ENCODE measurements at regions not wholly inside any gene's neighbourhood (a gene's known extent, or its start where the extent isn't known, plus 50 kb on each side); places are given as distances from the start of the nearest gene placed in this dataset.

- DNase-seq (ENCODE audit: low spot score), result no peak
These were observed 161.7 kb upstream of the FN1 start for GRCh38 chr2:215597577-215597976.

DNA sequence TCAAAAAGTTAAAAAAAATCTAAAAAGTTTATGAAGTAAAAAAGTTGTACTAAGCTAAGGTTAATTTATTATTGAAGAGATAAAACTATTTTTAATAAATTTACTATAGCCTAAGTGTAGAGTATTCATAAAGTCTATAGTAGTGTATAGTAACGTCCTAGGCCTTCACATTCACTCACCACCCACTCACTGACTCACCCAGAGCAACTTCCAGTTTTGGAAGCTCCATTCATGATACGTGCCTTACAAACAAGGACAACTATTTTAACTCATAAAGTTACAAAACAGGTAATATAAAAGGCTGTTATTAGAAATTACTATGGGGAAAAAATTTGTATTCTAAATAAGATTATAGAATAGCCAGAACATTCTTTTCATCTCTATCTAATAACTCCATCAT is 158.9 kb upstream of the FN1 start:
- DNase-seq (ENCODE audit: low spot score), result no peak

DNA sequence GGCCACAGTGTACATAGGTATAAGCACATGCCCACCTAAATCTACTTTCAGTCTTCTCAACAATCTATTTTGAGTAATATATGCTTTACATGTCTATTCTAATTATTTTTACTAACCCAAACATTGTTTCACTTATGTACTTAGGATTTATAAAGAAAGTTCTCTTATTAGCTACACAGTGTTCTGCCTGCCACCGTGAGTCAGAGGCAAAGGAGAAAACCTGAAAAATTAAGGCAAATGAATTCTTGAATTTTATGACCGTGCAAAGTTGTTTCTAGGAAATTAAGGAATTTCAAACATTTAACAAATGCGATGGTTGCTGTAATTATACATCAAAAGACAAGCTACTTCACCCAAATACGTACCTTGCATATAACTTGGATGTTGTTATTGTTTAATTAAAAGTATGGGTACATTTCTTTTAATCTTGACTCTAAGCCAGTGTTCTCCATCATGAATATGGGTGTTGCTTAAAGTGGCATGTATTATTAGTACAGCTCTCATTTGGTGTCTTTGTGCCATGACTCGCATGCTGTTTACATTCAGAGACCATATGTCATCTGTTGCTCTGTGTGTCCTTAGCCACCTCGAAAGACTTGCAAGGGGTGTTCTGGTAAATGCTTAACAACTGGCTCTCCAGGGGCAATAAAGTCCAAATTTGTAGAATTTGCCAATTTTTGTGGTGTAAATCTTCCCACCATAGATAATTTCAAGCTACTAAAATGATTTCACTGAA is 154.3 kb upstream of the FN1 start:
- DNase-seq (ENCODE audit: low spot score), result no peak

GRCh38 chr2:215583881-215584280 is 148.0 kb upstream of the FN1 start:
- DNase-seq (ENCODE audit: low spot score), result no peak

DNA sequence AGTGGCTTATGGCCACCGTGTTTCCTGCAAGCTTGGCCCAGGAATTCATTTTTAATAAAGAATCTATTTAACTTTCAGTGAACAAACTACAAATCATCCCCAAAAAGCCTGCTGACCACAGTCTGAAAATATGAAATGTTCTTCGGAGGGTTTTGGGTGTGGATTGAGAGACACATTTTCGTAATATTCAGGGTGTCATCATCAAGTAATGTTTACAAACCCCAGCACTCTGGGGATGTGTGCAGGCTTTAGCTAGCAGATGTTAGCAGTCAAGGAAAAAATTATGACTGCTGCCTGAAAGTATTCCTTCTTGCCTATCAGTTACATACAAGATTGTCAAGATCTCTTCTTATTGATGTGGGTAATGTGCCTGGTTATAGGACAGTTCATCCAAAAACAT is 143.9 kb upstream of the FN1 start:
- no peak for DNase-seq (ENCODE audit: low spot score)

- DNase-seq (ENCODE audit: low spot score), result no peak
These were observed 141.5 kb upstream of the FN1 start for GRCh38 chr2:215577356-215577755.

DNA sequence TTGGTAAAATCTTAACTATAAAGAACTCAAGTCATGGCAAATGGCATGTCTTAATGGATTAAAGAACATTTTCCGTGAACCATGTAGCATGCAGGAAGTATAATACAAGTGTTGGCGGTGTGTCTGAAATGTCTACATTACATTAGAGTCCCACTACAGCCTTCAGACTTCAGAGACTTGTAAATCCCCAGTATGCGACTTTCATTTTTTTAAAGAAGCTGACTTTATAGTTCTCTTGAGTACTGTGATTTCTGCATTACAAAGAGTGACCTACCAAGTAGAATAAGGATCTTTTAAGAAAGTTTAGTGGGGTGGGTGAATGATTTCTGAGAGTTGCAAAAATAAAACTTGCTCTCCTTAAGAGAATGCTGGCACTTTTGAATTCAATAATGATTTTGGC is 140.7 kb upstream of the FN1 start:
- no peak for DNase-seq (ENCODE audit: low spot score)

GRCh38 chr2:215573496-215573895 is 137.6 kb upstream of the FN1 start:
- DNase-seq (ENCODE audit: low spot score), result no peak

DNA sequence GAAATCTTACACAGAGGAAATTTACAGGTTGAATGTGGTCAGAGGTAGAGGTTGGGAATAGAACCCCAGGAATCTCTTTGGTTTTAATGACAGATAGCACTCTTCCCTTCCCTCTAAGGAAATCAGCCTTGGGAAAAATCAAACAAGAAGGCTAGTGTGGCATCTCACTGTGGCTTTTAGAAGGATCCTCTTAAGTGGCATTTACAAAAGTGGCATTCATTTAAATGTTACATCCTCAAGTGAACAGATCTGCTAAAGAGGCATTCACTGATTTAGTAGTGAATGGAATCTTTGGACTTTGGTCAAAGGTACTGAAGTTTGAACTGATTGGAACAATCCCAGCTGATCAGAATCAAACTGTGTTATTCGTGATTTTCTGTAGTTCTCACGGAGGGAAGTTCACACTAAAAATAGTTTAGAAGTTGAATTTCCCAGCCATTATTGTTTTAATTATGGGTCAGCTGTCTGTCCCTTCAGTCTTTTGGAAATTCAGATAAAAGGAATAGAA is 136.5 kb upstream of the FN1 start:
- peak; percentile 2 for DNase-seq (ENCODE audit: low spot score)

- DNase-seq (ENCODE audit: low spot score), result no peak
These were observed 135.8 kb upstream of the FN1 start for GRCh38 chr2:215571689-215572088.

- no peak for DNase-seq (ENCODE audit: low spot score)
These were observed 131.6 kb upstream of the FN1 start for GRCh38 chr2:215567504-215567903.

- DNase-seq (ENCODE audit: low spot score), result no peak
These were observed 130.0 kb upstream of the FN1 start for GRCh38 chr2:215565897-215566296.

- no peak for DNase-seq (ENCODE audit: low spot score)
These were observed 121.8 kb upstream of the FN1 start for GRCh38 chr2:215557701-215558100.

DNA sequence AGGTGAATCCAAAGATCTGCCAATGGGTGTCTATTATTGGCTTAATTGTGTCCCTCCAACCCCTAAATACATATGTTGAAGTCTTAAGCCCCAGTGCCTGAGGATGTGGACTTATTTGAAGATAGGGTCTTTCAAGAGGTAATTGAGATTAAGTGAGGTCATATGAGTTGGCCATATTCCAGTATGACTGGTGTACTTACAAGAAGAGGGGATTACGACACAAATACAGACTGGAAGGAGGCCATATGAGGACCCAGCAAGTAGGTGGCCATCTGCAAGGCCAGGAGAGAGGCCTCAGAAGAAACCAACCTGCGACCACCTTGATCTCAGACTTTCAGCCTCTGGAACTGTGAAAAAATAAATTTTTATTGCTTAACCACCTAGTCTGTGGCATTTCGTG is 121.1 kb upstream of the FN1 start:
- no peak for DNase-seq (ENCODE audit: low spot score)

- no peak for DNase-seq (ENCODE audit: low spot score)
These were observed 119.0 kb upstream of the FN1 start for GRCh38 chr2:215554689-215555498.

DNA sequence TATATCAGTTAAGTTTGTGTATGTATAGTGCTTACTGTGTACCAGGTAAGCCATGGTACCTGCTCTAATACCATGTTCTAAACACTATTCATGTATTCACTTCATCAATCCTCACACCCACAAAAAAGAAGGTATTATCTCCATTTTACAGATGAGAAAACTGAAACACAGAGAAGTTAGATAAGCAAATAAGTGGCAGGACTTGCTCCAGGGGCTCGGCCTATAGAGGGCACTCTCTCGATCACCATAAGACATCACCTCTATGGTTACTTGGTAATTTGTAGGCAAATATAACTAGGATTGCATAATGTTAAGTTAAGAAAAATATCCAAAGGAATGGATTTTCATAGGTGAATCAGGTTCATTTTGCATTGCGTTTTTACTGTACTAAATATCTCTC is 118.1 kb upstream of the FN1 start:
- DNase-seq (ENCODE audit: low spot score), result no peak

DNA sequence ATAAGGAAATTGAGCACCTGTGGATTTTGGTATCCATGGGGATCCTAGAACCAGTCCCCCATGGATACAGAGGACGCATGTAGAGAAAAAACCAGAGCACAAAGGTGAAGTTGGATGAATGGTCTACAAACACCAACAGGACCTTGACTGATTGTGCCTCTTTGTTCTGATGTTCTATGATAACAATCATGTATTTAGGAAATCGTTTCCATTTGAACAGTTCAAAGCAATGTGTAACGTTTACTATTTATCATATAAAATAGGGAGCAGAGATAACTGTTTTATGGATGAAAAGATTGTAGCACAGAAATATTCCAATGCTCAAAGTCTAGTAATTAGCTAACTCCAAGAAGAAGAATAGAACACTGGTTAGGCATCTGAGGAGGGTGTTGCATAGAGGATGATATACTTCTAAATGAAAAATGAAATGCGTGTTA is 116.3 kb upstream of the FN1 start:
- DNase-seq (ENCODE audit: low spot score), result no peak

- DNase-seq (ENCODE audit: low spot score), result no peak
These were observed 114.5 kb upstream of the FN1 start for GRCh38 chr2:215550331-215550730.

GRCh38 chr2:215548714-215549113 is 112.8 kb upstream of the FN1 start:
- DNase-seq (ENCODE audit: low spot score), result no peak

GRCh38 chr2:215542690-215543089 is 106.8 kb upstream of the FN1 start:
- DNase-seq (ENCODE audit: low spot score), result no peak

GRCh38 chr2:215540658-215541057 is 104.8 kb upstream of the FN1 start:
- peak; percentile 24 for DNase-seq (ENCODE audit: low spot score)

- no peak for DNase-seq (ENCODE audit: low spot score)
These were observed 101.7 kb upstream of the FN1 start for GRCh38 chr2:215537611-215538010.

GRCh38 chr2:215536510-215536909 is 100.6 kb upstream of the FN1 start:
- no peak for DNase-seq (ENCODE audit: low spot score)
